GM18951 (cell line): ENCODE measurements at regions not wholly inside any gene's neighbourhood (a gene's known extent, or its start where the extent isn't known, plus 50 kb on each side); places are given as distances from the start of the nearest gene placed in this dataset.

Source experiments
- POLR2A ChIP-seq: IDR thresholded peaks from 4 replicates; pipeline ENCODE4 v1.6.1; 2011; ENCODE audit warnings: mild to moderate bottlenecking; ENCODE audit not compliant: insufficient read length, insufficient read depth; ENCODE audit errors: extremely low read depth
- in situ Hi-C: fragments of 300-500 bp; cut with MboI; formaldehyde crosslinking; loops from one replicate; pipeline ENCODE4 v1.12.0; 2022; ENCODE audit warnings: low sequenced_read_pairs, mixed read lengths, inconsistent platforms; ENCODE audit not compliant: unreplicated experiment

GRCh38 chr2:152820048-152820447 lies 101.6 kb downstream of the ARL6IP6 start:
- in situ Hi-C loops = no loop called here
- no peak for TF ChIP-seq POLR2A

- in situ Hi-C loops = no loop called here
- no peak for TF ChIP-seq POLR2A
These were observed 97.3 kb downstream of the ARL6IP6 start for GRCh38 chr2:152815634-152816257.

- no peak for TF ChIP-seq POLR2A
- in situ Hi-C loops = no loop called here
These were observed 96.1 kb downstream of the ARL6IP6 start for GRCh38 chr2:152814475-152815030.

DNA sequence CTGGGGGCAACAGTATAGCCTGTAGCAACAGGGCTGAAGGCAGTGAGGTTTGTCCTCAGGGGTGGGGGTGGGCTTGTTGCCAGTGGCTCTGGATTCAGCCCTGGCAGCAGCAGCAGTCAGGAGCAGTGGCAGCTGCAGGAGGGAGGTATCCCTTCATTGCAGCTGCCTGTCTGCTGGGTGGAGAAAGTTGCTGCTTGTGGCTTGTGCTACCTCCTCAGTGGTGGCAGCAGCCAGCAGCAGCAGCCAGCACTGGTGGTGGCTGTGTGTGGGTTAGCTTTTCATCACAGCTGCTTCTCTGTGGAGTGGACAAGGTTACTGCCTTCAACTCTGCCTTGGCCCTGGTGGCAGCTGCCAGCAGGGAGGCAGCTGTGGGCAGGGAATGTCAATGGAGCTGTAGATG lies 94.9 kb downstream of the ARL6IP6 start:
- TF ChIP-seq POLR2A = no peak
- in situ Hi-C loops = no loop called here
